Fibroblast of skin of left quadriceps (primary cell): ENCODE measurements at regions not wholly inside any gene's neighbourhood (a gene's known extent, or its start where the extent isn't known, plus 50 kb on each side); places are given as distances from the start of the nearest gene placed in this dataset.
"Not testable (repeated sequence)": the region's sequence is repeated elsewhere in the genome, so short reads cannot be mapped to it uniquely, and the experiment has no call there.

Experiments used
- DNase-seq, 2 experiments: peaks; one replicate each; pipeline ENCODE4 v3.0.0-alpha.2; 2013; ENCODE audit warnings: low read depth in 2 of 2

DNA sequence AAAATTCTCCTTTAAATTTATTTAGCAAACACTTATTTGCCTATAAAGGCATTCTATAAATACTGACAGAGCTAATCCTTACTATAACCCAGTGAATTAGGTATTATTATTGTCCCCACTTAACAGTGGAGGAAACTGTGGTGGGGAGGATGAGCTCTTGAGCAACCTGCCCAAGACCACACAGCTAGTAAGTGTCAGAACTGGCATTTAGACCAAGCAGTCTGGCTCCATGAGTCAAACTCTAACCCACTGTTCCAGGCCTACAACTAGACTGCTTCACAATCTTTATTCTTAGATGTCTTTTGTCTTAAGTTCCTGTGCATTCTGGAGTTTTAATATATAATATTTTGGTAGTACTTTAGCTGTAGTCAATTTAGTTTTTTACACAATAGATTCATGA lies 530.8 kb downstream of the BCKDHB start:
- DNase-seq: no peak

DNA sequence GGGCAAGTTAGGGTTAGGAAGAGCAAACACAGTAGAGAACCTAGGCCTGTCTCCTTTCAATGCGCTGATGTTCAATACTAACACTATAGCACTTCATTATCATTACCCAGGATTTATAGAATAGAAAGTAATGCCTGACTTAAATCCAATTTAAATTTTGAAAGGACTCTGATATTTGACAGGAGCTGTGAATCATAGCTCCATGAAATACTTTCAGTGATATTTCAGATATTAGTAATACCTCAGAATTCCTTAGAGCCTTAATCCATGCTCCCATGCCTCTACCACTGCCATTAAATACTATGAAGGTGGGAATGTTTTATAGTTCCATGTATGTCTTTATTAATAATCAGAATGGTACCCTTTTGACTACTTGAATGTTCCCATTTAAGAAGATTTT lies 530.2 kb downstream of the BCKDHB start:
- no peak for DNase-seq

DNA sequence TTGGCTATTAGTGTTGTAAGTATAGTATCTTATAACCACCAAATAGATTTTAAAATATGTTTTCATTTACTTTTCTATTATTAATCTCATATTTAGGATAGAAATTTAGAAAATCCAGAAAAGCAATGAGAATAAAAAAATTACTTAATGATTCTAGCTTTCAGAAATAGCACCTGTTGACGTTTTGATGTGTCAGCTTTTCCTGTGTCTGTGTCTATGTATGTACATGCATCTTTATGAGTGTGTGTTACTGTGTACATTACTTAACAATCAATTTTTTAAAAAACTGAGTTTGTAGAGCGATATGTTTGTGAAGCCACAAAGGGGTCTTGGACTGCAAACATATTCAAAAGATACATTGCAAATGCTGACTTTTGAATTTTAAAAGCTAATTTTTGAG lies 526.9 kb downstream of the BCKDHB start:
- no peak for DNase-seq

- DNase-seq: no peak
These were observed 518.9 kb downstream of the BCKDHB start for GRCh38 chr6:80625405-80625804.

GRCh38 chr6:80623066-80623815 lies 516.8 kb downstream of the BCKDHB start:
- no peak for DNase-seq

DNA sequence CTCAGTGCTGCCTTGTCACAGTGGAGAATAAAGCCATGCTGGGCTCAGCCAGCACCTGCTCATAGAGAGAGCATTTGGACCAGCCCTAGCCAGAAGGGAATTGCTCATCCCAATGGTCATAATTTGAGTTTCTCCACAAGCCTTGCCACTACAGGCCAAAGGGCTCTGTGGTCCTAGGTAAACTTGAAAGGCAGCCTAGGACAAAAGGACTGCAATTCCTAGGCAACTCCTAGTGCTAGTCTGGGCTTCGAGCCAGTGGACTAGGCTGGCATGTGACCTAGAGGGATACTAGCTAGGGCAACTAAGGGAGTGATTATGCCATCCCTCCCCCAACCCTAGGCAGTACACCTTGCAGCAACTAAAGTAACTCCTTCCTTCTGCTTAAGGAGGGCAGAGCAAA lies 516.2 kb downstream of the BCKDHB start:
- DNase-seq: no peak

DNA sequence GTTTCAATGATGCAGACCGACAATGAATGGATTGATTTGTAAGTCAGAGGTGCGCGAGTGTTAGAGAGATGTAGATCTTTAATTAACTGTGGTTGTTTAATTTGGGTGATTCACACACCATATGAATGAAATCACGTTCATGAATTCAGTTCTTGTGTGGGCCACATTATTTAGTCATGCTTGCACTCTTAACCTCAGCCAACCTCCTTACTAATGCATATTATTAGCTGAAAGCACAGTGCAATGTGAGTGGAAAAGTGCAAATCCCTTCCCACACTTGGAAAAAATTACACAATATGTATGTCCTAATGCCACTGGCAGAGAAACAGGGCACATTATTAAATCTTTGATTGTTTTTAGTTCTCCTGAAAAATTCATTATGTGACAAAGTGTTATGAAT lies 512.5 kb downstream of the BCKDHB start:
- peak; percentile 67 to 68 for DNase-seq

- DNase-seq: peak in 1 of 2 experiments; percentile 42
These were observed 504.4 kb downstream of the BCKDHB start for GRCh38 chr6:80610846-80611245.

GRCh38 chr6:80608881-80609280 lies 502.4 kb downstream of the BCKDHB start:
- peak in 1 of 2 experiments; percentile 25 for DNase-seq

DNA sequence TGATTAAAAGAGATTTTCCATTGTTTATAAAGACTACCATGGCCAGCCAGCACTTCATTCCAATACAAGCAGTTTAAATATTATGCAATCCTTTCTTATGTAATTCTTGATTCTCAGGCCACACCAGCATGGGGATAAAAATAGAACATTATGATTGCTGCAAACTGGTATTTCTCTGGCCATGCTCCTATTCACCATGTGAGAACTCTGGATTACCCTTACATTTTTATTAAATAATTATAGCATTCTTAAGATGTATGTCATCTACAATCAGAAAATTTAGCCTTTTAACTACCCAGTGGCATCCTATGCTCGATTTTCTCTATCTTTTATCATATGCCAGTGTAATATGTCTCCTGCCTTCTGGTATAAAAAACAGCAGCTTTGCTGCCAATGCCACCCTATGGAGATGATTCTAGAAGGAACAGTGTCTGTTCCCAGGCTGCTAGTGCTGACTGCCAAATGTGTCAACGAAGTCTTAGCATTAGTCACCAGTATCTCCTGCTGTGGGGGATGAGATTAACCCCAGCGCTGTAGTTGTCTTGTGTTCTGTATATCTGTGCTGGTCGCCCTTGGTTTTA lies 501.4 kb downstream of the BCKDHB start:
- peak; percentile 90 to 91 for DNase-seq

DNA sequence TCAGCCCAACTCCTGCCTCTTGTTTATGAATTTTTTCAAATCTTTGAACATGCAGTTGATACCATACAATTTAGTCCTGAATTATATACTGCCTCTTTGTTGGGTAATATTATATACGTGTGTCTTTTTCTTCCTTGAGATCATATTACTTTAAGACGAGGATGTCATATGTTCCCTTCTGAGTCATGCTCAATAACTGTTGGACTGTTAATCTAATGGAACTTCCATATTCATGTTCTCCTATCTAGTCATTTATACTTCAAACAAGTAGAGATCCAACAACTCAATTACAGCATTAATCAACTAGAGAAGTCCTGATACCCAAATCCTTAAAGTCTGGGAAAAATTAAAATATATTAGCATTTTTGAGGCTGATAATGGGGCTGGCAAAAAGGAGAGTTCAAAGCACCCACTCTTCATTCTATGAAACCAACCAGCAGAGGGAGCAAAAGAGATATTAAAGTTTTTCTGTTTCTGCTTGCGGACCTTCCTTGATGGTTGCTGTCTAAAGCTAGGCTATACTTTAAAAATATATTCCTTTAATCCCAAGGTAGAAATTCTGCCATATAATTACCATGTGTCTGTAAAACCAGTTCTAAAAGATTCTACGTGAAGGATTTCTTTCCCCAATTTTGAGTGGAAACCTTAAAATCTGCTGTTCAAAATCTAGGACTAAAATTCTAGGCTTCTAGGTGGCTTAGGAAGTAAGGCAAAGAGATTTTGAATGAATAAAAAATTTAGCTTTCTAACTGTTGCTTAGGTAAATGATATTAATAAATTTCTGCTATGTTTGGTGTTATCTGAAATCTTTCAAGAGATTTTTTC lies 498.9 kb downstream of the BCKDHB start:
- DNase-seq: peak in 1 of 2 experiments; percentile 35

DNA sequence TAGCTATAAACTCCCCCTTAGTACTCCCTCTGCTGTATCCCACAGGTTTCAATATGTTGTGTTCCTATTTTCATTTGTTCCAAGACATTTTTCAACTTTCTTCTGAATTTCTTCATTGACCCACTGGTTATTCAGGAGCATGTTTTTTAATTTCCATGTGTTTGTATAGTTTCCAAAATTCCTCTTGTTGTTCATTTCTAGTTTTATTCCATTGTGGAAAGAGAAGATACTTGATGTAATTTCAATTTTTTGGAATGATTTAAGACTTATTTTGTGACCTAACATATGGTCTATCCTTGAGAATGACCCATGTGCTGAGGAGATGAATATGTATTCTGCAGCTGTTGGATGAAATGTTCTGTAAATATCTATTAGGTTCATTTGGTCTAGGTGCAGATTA lies 497.2 kb downstream of the BCKDHB start:
- no peak for DNase-seq

- DNase-seq: no peak
These were observed 488.0 kb downstream of the BCKDHB start for GRCh38 chr6:80594461-80594860.

- DNase-seq: no peak
These were observed 486.0 kb downstream of the BCKDHB start for GRCh38 chr6:80592436-80592835.

DNA sequence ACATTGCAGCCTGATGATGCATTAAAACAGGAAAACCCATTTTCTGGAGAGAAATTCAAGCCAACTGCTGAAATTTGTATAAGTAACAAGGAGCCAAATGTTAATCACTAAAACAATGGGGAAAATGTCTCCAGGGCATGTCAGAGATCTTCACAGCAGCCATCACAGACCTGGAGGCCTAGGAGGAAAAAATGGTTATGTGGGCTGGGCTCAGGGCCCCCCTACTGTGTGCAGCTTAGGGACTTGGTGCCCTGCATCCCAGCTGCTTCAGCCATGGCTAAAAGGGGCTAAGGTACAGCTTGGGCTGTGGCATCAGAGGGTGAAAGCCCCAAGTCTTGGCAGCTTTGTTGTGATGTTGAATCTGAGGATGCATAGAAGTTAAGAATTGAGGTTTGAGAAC lies 479.8 kb downstream of the BCKDHB start:
- no peak for DNase-seq

DNA sequence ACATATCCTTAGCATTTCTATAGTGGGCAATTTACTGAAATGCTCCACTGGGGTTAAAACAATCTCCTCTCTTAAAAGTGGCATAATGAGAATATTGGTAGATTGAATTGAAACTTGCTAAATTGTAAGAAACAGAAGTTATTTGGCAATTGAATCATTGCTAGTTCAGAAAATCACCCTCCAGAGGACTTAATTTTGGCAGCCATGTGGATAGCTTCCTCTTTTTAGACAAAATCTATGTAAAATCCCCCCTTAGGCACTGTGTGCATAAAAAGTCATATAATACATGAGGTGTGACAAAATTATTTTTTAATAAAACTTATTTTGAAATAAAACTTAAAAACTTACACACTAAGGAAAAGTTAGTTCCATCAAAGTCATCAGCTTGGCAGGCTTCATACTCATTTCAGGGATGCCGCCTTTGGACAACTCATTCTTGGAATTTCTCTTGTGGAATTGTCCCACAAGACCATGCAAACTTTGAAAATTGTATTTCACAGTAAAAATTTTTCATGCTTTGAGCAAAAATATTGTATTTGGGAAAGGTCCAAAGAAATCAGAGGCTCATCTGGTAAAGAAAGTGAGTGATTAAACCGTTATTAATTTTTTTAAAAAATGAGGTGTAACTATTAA lies 473.0 kb downstream of the BCKDHB start:
- no peak for DNase-seq

GRCh38 chr6:80573320-80573719 lies 466.8 kb downstream of the BCKDHB start:
- not testable (repeated sequence) for DNase-seq

DNA sequence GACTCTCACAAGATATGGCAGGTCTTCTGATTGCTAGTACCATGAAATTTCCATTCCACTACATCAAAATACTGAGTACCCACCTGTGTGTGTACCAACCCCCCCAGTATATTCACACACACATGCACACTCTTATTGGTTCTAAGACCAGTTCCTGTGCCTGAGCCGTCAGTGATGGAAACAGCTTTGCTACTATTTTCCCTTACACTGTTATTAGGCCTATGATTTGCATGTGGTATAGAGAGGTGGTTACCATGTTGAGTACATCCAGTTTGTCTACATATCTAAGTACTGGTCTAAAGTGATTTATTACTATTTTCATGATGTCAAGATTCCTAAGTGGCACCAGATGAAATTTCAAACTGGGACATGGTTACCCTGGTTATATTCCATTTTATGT lies 459.9 kb downstream of the BCKDHB start:
- DNase-seq: no peak

DNA sequence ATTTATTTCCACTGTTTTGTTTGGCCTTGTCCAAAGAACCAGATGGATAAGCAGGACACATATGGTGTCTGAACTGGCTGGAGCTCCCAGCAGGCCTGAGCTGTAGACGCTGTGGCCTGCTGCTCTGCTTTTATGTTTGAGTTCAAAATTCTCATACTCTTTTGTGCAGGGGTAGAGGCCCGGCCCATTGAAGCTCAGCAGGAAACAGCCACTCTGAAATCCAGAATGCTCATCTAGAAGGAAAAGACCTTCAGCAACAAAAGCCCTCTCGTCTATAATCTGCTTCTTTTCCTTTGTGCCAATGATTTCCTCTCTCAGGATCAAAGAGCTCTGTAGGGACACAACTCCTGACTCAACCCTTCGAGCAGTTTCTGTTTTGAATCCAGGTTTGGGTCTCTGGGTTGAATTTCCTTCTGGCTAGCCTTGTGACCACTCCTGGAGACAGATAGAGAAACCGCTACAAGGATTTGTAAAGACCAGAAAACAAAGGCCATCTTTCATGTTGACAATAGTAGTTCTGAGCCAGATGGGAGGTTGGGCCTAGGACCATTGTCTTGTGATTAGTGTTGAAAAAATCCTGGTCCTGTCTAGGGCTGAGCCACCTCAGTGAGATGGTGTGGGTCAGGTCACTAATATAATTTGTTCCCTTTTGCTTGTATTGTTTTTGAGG lies 446.7 kb downstream of the BCKDHB start:
- DNase-seq: no peak

- no peak for DNase-seq
These were observed 444.3 kb downstream of the BCKDHB start for GRCh38 chr6:80550748-80551147.

GRCh38 chr6:80550281-80550680 lies 443.8 kb downstream of the BCKDHB start:
- DNase-seq: no peak

GRCh38 chr6:80548532-80548931 lies 442.1 kb downstream of the BCKDHB start:
- peak; percentile 74 to 78 for DNase-seq
